GM12873 (cell line): ENCODE measurements at regions not wholly inside any gene's neighbourhood (a gene's known extent, or its start where the extent isn't known, plus 50 kb on each side); places are given as distances from the start of the nearest gene placed in this dataset.

Experiments
- TF ChIP-seq, protein P1 (sequence below): IDR thresholded peaks from 2 replicates; pipeline ENCODE4 v1.5.1; 2012; ENCODE audit warnings: low read depth, mild to moderate bottlenecking, moderate library complexity, low read length, control low read depth; ENCODE audit not compliant: insufficient read depth; ENCODE audit errors: missing control alignments

DNA sequence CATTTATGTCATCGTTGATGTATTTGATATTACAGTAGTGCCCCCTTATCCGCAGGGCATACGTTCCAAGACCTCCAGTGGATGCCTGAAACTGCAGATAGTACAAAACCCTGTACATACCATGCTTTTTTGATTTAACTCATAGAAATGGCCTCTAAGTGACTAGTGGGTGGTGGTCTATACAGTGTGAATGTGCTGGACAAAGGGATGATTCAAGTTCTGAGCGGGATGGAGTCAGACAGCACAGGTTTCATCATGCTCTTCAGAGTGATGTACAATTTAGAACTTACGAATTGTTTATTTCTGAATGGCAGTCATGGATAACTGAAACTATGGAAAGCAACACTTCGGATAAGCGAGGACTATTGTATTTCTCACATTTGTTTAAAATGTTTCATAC, 473.1 kb upstream of the FANCL start:
- TF ChIP-seq, protein P1, sequence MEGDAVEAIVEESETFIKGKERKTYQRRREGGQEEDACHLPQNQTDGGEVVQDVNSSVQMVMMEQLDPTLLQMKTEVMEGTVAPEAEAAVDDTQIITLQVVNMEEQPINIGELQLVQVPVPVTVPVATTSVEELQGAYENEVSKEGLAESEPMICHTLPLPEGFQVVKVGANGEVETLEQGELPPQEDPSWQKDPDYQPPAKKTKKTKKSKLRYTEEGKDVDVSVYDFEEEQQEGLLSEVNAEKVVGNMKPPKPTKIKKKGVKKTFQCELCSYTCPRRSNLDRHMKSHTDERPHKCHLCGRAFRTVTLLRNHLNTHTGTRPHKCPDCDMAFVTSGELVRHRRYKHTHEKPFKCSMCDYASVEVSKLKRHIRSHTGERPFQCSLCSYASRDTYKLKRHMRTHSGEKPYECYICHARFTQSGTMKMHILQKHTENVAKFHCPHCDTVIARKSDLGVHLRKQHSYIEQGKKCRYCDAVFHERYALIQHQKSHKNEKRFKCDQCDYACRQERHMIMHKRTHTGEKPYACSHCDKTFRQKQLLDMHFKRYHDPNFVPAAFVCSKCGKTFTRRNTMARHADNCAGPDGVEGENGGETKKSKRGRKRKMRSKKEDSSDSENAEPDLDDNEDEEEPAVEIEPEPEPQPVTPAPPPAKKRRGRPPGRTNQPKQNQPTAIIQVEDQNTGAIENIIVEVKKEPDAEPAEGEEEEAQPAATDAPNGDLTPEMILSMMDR = no peak

DNA sequence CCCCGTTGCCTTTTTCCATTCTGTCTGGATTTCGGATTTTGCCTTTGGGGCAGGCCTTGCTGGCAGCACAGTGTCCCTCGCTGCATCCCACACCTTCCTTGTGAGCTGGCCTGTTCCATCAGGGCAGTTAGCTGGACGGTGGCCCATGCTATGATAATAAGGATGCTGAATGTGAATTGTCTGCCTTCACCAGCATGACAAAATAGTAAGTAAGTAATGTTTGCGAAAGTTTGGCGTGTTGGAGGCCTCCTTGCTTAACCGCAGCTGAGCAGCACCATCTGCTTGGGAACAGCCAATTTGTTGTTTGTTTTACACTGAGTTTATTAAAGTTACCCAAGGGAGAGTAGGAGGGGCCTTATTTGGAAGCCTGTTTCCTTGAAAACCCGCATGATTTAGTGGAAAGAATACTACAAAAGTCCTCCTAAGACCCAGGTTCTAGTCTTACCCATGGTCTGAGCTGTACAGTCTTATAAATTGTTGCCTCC, 469.7 kb upstream of the FANCL start:
- TF ChIP-seq, protein P1 = no peak

DNA sequence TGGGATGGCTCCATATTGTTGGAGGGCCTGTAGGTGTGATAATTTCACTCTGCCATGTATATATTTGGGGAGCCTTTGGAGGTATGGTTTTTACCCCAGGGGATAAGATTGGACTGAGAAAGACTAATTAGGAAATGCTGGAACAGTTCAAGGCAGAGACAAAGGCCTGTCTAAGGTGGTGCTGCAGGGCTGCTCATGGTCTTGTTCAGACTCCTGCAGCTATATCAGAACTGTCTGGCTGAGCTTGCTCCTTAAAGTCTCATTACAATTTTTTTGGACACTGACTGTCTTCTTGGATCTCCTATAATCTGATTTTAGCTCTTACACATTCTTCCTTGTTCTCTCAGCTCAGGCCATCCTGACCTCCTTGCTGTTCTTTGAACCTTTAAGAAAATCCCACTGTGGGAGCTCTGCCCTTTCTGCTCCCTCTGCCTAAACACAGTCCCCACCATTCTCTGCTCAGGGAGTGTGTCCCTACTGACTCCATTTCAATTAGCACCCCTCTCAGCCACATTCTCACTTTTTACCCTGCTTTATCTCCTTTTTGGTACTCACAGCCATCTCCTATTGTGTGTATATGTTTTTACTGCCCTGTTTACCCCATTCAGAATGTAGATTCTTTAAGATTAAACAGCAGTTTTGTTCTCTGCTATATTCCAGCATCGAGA, 468.7 kb upstream of the FANCL start:
- TF ChIP-seq, protein P1 = no peak

DNA sequence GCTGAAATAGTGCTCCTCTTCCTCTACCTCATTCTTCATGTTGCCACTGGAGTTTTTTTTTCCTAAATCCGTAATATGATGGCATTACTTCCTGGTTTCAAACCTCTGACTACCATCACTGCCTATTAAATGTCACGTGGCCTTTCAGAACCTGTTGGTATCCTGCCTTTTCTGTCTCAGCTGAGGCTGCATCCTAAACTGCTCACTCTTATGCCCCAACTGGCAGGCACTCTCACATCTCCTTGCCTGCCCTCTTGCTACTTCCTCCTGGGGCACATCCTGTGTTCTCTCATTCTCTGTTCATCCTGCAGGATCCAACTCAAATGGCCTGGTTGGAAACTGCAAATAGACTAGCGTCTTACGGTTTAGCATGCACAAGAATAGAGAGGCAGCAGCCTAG, 468.1 kb upstream of the FANCL start:
- TF ChIP-seq, protein P1 = no peak

DNA sequence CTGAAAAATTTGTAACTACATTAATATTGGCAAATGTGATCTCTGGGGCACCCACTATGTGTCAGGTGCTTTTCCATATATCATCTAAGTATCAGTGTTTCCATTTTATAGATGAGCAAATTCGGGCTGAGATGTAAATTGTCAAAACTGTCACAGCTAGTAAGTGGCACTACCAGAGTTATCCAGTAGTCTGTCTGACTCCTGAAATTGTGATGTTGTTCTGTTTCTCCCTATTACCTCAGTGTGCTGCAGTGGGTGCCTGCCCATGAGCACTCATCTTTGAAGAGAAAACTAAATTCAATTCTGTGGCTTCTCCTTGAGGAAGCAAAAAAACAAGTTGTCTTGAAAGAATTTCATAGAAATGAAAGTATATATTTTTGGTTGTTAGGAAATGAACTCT, 467.4 kb upstream of the FANCL start:
- TF ChIP-seq, protein P1 = peak; percentile 21

DNA sequence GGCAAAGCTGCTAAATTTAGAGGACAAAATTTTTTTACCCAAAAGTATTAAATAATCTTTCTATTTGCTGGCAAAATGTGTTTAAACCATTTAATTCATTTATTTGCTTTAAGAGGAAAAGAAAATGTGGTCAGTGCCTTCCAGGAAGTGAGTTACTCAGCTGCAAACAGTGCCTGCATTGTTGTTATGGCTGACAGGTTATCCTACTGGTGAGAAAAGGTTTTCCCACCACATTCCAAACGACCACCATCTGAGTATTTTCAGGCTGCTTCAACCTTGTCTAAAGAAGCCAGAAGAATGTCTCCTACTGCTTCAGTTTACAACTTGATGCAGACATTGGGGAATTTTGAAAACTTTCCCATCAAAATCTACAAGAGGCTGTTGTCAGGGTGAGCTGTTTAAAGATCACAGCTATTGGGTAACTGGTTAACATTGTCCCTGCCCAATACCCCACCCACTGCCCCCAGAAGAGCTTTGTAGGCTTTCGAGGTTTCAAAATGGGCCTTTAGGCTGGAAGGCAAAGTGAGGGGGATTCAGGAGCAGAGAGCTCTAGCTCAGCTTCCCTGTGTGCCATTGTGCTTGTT, 461.3 kb upstream of the FANCL start:
- TF ChIP-seq, protein P1 = no peak

DNA sequence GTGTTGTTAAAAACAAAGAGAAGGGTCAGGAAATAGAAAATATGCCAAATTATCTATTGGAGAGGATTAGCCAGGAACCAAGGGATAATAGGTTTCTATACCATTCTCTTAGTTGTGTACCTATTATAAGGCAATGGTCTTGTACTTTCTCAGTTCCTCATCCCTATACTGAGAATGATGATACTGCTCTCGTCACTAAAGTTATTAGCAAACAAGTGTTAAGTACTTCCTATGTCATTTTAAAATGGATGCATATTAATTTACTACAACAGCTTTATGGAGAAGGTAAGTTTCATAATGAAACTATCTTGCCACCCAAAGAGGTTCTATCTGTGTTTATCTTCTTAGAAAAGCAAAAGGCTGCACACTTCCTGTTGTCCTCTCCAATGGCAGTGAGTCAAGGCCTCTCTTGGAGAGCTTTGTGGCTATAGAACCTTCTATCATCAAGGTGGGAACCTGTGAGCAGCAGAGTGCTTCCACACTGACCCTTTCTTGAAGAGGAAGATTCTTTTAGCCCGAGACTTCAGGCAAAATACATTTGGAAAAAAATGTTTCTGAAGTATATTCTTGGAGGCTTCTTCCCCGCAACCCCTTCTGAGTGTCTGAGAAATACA, 460.7 kb upstream of the FANCL start:
- TF ChIP-seq, protein P1 = no peak
